CD4-positive, alpha-beta memory T cell (primary cell): ENCODE measurements at regions not wholly inside any gene's neighbourhood (a gene's known extent, or its start where the extent isn't known, plus 50 kb on each side); places are given as distances from the start of the nearest gene placed in this dataset.

Source experiments
- CTCF ChIA-PET: fragments of 350-600 bp; sonication (Branson Sonifier 250); formaldehyde crosslinking; loops from one replicate; lab custom pipeline; 2021; ENCODE audit warnings: inconsistent platforms; ENCODE audit not compliant: partially characterized antibody; lab: Charles Lee
- POLR2A ChIA-PET: fragments of 350-600 bp; sonication (Branson Sonifier 250); formaldehyde crosslinking; loops from one replicate; lab custom pipeline; 2021; ENCODE audit not compliant: partially characterized antibody; lab: Charles Lee
- DNase-seq, 5 donors: peaks; one replicate each; pipeline versions ENCODE4 v3.0.0 to v3.0.0-alpha.2; 2020 to 2022; ENCODE audit warnings: mixed read lengths in 1 of 5
- H3K27ac ChIP-seq: one replicate; pipeline ENCODE4 v1.7.0; 2013; ENCODE audit warnings: low read depth, low read length
- H3K27me3 ChIP-seq: 2 replicates; pipeline ENCODE4 v1.7.0; 2013; ENCODE audit warnings: mild to moderate bottlenecking, low read length, moderate library complexity; ENCODE audit not compliant: insufficient read depth
- H3K36me3 ChIP-seq: 2 replicates; pipeline ENCODE4 v1.7.0; 2013; ENCODE audit warnings: mild to moderate bottlenecking, low read length, moderate library complexity; ENCODE audit not compliant: insufficient read depth
- H3K4me1 ChIP-seq: 2 replicates; pipeline ENCODE4 v1.7.0; 2013; ENCODE audit warnings: mild to moderate bottlenecking, low read length, moderate library complexity; ENCODE audit not compliant: insufficient read depth
- H3K4me3 ChIP-seq, 2 donors: one replicate each; pipeline ENCODE4 v1.7.0; 2013; ENCODE audit warnings: low read length in 2 of 2, mild to moderate bottlenecking in 1 of 2
- H3K9me3 ChIP-seq, 2 donors: one replicate each; pipeline ENCODE4 v1.7.0; 2013; ENCODE audit warnings: low read length in 2 of 2, control low read depth in 1 of 2; ENCODE audit not compliant: control insufficient read depth in 1 of 2
- H3K27ac Mint-ChIP-seq, 7 donors: one replicate each; pipeline ENCODE4 v1.8.0; 2020 to 2021; ENCODE audit warnings: mixed read lengths in 7 of 7, mild to moderate bottlenecking in 6 of 7, inconsistent platforms in 3 of 7, moderate library complexity in 3 of 7
- H3K27me3 Mint-ChIP-seq, 2 donors: one replicate each; pipeline ENCODE4 v1.8.0; 2020 to 2021; ENCODE audit warnings: mixed read lengths in 2 of 2
- H3K36me3 Mint-ChIP-seq, 2 donors: one replicate each; pipeline ENCODE4 v1.8.0; 2020 to 2021; ENCODE audit warnings: mixed read lengths in 2 of 2, inconsistent platforms in 1 of 2, mild to moderate bottlenecking in 1 of 2
- H3K4me1 Mint-ChIP-seq, 4 donors: one replicate each; pipeline ENCODE4 v1.8.0; 2020 to 2021; ENCODE audit warnings: mixed read lengths in 4 of 4, mild to moderate bottlenecking in 1 of 4
- H3K4me3 Mint-ChIP-seq, 8 donors: one replicate each; pipeline ENCODE4 v1.8.0; 2020 to 2021; ENCODE audit warnings: mixed read lengths in 8 of 8, mild to moderate bottlenecking in 7 of 8, moderate library complexity in 6 of 8, inconsistent platforms in 3 of 8
- H3K9me3 Mint-ChIP-seq, 8 donors: one replicate each; pipeline ENCODE4 v1.8.0; 2020 to 2021; ENCODE audit warnings: mixed read lengths in 8 of 8, mild to moderate bottlenecking in 5 of 8, inconsistent platforms in 3 of 8, moderate library complexity in 1 of 8
- intact Hi-C: fragments of 100-400 bp; cut with micrococcal nuclease; formaldehyde crosslinking; loops from one replicate; pipeline ENCODE4 v1.15.1; 2023

DNA sequence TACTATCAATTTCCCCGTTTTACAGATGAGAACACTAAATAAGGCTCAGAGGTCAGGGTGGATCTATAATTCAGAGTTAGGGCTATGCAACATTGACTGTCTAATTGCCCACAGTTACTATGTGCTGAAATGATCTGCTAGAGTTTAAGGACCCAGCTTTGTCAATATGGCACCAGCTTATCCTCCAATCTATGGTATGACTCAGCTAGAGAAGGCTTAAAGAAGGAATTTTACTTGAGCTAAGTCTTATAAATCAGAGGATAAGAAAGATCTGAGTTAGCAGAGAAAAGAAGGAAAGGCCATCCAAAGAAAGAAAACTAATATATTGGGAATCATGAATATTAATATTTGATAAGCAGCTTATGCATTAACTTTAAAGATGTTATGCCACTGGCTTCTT is 78.1 kb downstream of the ASB9 start:
- intact Hi-C loops: no loop called here

DNA sequence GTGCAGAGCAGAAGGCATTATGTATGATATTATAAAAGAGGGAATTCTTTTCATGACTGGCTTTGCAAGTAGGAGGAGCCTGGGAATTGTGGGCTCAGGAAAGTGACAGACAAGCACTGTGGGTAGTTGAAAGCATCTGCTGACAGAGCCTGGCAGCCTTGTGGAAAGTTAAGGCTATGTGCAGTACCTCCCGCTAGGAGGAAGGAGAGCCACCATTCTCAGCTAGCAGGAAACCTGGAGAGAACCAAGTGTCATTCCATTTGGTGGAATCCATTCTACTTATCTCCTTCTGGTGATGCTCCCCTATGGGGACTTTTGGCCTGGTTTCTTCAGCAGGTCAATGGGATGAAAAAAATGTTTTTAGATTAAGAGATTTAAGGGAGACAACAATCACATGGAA is 81.8 kb downstream of the ASB9 start:
- H3K9me3 Mint-ChIP-seq: no peaks in the 10 kb centered on the region
- POLR2A ChIA-PET: no interaction called here
- no peak overlapping the region for H3K27ac ChIP-seq
- H3K4me3 ChIP-seq: no peak overlapping the region
- H3K4me1 Mint-ChIP-seq: no peaks in the 10 kb centered on the region
- intact Hi-C loops: no loop called here
- no peaks in the 10 kb centered on the region for H3K36me3 ChIP-seq
- no peak for DNase-seq
- H3K27me3 Mint-ChIP-seq: no peaks in the 10 kb centered on the region
- no peaks in the 10 kb centered on the region for H3K27me3 ChIP-seq
- no peaks in the 10 kb centered on the region for H3K36me3 Mint-ChIP-seq
- no peaks in the 10 kb centered on the region for H3K4me1 ChIP-seq
- H3K9me3 ChIP-seq: no peaks in the 10 kb centered on the region
- H3K27ac Mint-ChIP-seq: no peak overlapping the region
- H3K4me3 Mint-ChIP-seq: no peak overlapping the region
- CTCF ChIA-PET: no interaction called here

More for the DNA sequence above, 78.1 kb downstream of the ASB9 start:
- Histone ChIP-seq H3K9me3 (no peaks in the 10 kb centered on the region), H3K4me1 (no peaks in the 10 kb centered on the region), H3K4me3 (no peak overlapping the region), H3K36me3 (no peaks in the 10 kb centered on the region), H3K27me3 (no peaks in the 10 kb centered on the region), H3K27ac (no peak overlapping the region)
- Mint-ChIP-seq H3K4me1 (no peaks in the 10 kb centered on the region), H3K27ac (no peak overlapping the region), H3K36me3 (no peaks in the 10 kb centered on the region), H3K27me3 (no peaks in the 10 kb centered on the region), H3K9me3 (no peaks in the 10 kb centered on the region), H3K4me3 (no peak overlapping the region)
- CTCF ChIA-PET: no interaction called here
- POLR2A ChIA-PET: no interaction called here
- DNase-seq: no peak

DNA sequence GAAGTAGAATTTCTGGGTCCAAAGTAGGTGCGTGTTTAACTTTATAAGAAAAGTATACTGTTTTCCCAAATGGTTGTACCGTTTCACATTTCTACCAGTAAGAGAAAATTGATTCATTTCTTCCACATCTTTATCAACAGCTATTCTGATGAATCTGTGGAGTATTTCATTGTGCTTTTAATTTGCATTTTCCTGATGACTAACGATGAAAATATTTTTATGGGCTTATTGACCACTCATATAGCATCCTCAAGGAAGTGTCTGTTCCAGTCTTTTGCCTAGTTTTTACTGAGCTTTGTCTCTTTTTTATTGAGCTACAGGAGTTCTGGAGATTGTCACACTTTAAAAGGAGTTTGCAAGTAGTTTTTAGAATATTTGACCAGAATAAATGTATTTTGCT is 92.6 kb downstream of the ASB9 start:
- intact Hi-C loops: no loop called here
- Mint-ChIP-seq H3K9me3 (no peaks in the 10 kb centered on the region), H3K4me1 (no peaks in the 10 kb centered on the region), H3K36me3 (no peaks in the 10 kb centered on the region), H3K27ac (no peak overlapping the region), H3K27me3 (no peaks in the 10 kb centered on the region), H3K4me3 (no peak overlapping the region)
- ChIA-PET POLR2A (no interaction called here), CTCF (no interaction called here)
- H3K4me3 ChIP-seq: no peak overlapping the region
- DNase-seq: no peak
- H3K27me3 ChIP-seq: no peaks in the 10 kb centered on the region
- no peaks in the 10 kb centered on the region for H3K4me1 ChIP-seq
- no peaks in the 10 kb centered on the region for H3K9me3 ChIP-seq
- no peaks in the 10 kb centered on the region for H3K36me3 ChIP-seq
- no peak overlapping the region for H3K27ac ChIP-seq

DNA sequence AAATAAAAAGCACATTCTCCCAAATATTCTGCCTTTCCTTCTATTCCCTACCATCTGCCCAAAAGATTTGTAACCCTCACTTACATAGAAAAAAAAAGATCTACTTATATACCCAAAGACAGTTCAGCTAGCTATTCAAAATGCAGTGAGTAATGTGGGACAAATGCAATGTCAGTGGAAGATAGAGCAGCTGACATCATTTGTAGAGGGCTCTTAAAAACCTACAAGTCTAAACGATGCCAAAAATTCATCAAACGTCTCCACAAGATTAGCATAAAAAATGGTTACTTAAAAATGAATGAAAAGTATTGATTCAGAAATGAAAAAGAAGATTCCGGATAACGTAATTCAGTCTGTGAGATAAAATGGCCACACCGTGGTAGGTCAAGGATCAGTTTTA is 96.5 kb downstream of the ASB9 start:
- H3K27ac ChIP-seq: no peak overlapping the region
- intact Hi-C loops: no loop called here
- peaks cover 4 to 15% (median 8%) of the 10 kb centered on the region in 4 donors for H3K4me1 Mint-ChIP-seq

DNA sequence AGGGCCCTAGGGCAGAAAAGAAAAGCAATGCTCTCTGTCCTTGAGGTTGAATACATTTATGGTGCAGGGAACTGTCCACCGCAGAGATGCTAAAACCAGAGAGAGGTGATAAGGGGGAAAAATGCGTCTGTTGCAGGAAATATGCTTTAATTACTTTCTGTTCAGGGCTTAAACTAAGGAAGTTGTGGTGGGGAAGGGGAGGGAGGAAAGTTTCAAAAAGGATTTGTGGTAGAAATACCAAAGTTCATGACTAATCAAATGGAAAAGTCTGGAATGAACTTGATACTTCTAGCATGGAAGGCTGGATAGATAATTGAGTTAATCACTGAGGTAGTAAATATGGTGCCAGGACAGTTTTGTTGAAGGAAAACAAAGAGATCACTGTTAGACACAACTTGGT is 99.0 kb downstream of the ASB9 start:
- H3K27me3 Mint-ChIP-seq: no peaks in the 10 kb centered on the region
- Histone ChIP-seq H3K9me3 (no peaks in the 10 kb centered on the region), H3K27ac (no peak overlapping the region), H3K27me3 (no peaks in the 10 kb centered on the region), H3K4me3 (no peak overlapping the region), H3K4me1 (peaks cover 6% of the 10 kb centered on the region), H3K36me3 (no peaks in the 10 kb centered on the region)
- no peak for DNase-seq
- ChIA-PET CTCF (no interaction called here), POLR2A (no interaction called here)
- H3K9me3 Mint-ChIP-seq: peaks cover 0 to 3% (median 0%) of the 10 kb centered on the region in 8 donors
- intact Hi-C loops: no loop called here
- H3K4me1 Mint-ChIP-seq: peaks cover 6 to 19% (median 10%) of the 10 kb centered on the region in 4 donors
- peak overlapping the region in 1 of 7 donors; percentile 9 for H3K27ac Mint-ChIP-seq
- no peaks in the 10 kb centered on the region for H3K36me3 Mint-ChIP-seq
- peak overlapping the region in 1 of 8 donors; percentile 39 for H3K4me3 Mint-ChIP-seq

More for the DNA sequence above, 96.5 kb downstream of the ASB9 start:
- no peaks in the 10 kb centered on the region for H3K27me3 Mint-ChIP-seq
- no peak overlapping the region for H3K4me3 Mint-ChIP-seq
- POLR2A ChIA-PET: no interaction called here
- CTCF ChIA-PET: no interaction called here
- H3K9me3 Mint-ChIP-seq: no peaks in the 10 kb centered on the region
- Histone ChIP-seq H3K4me3 (no peak overlapping the region), H3K9me3 (no peaks in the 10 kb centered on the region), H3K36me3 (no peaks in the 10 kb centered on the region), H3K27me3 (no peaks in the 10 kb centered on the region), H3K4me1 (peaks cover 6% of the 10 kb centered on the region)
- H3K36me3 Mint-ChIP-seq: no peaks in the 10 kb centered on the region
- no peak for DNase-seq
- no peak overlapping the region for H3K27ac Mint-ChIP-seq

DNA sequence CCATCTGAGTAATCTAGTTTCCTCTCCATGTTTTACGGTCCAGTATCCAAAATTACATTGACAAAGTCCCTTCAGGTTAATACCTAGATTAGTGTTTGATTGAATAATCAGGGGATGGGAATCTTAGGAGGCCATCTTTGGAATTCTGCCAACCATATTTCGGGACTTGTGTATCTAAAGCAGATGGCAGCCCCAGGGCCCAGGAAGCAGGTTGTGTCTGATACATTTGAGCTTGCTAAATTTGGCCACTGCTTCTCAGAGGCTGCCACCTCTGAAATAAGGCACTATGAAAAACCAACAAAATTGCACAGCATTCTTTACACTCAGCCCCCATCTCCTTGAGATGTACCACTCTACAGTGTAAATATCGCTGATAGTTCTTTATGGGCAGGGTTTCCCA is 102.1 kb downstream of the ASB9 start:
- no peak overlapping the region for H3K27ac ChIP-seq
- Mint-ChIP-seq H3K4me1 (peaks cover 6 to 19% (median 10%) of the 10 kb centered on the region in 4 donors), H3K4me3 (no peak overlapping the region), H3K27ac (peak overlapping the region in 1 of 7 donors; percentile 9), H3K9me3 (peaks cover 0 to 3% (median 0%) of the 10 kb centered on the region in 8 donors), H3K36me3 (no peaks in the 10 kb centered on the region), H3K27me3 (no peaks in the 10 kb centered on the region)
- CTCF ChIA-PET: no interaction called here
- H3K36me3 ChIP-seq: no peaks in the 10 kb centered on the region
- H3K9me3 ChIP-seq: no peaks in the 10 kb centered on the region
- no peaks in the 10 kb centered on the region for H3K27me3 ChIP-seq
- H3K4me1 ChIP-seq: peaks cover 6% of the 10 kb centered on the region
- no peak overlapping the region for H3K4me3 ChIP-seq
- intact Hi-C loops: no loop called here
- DNase-seq: no peak
- POLR2A ChIA-PET: no interaction called here

DNA sequence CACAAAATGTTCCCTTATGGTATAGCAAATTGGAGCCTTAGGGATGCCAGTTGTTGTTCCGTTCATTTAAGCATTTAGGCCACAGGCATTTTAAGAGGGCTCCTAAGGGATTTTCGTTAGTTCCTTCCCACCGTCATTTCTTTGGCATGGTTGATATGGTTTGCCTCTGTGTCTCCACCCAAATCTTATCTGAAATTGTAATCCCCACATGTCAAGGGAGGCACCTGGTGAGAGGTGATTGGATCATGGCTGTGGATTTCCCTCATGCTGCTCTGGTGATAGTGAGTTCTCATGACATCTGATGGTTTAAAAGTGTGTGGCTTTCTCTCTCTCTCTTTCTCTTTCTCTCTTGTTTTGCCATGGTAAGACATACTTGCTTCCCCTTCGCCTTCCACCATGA is 104.1 kb downstream of the ASB9 start:
- Mint-ChIP-seq H3K4me3 (no peak overlapping the region), H3K36me3 (no peaks in the 10 kb centered on the region), H3K27me3 (no peaks in the 10 kb centered on the region), H3K4me1 (peaks cover 10 to 26% (median 15%) of the 10 kb centered on the region in 4 donors), H3K9me3 (peaks cover 0 to 3% (median 0%) of the 10 kb centered on the region in 8 donors), H3K27ac (peak overlapping the region in 3 of 7 donors; percentile 7 to 69 (median 31))
- Histone ChIP-seq H3K9me3 (no peaks in the 10 kb centered on the region), H3K27ac (no peak overlapping the region), H3K27me3 (no peaks in the 10 kb centered on the region), H3K36me3 (no peaks in the 10 kb centered on the region), H3K4me3 (no peak overlapping the region), H3K4me1 (peaks cover 12% of the 10 kb centered on the region)
- DNase-seq: no peak
- ChIA-PET POLR2A (interaction anchor here (1.4 kb wide), 1 partner anchor 8 kb away, joined by 3 read pairs; no protein-coding TSS in a partner anchor), CTCF (no interaction called here)
- intact Hi-C loops: no loop called here

DNA sequence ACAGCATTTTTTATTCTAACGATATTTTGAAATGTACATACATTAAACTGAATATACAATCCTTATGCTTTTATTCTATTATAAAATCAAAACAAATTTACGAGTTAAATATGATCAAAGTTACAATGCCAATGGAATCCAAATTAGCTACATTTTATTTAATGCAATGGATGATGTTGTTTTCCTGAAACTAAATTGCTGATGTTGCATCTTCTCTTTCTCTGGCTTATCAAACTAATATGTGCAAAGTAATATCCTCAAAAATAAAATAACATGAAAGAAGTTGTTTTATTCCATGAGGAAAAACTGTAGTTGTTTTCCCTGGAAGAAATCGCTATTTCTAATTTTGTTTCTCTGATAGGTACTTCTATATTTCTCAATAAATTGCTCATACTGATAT is 106.8 kb downstream of the ASB9 start:
- DNase-seq: no peak
- ChIA-PET POLR2A (no interaction called here), CTCF (interaction anchor here (1.2 kb wide), 1 partner anchor 19 kb away, joined by 5 read pairs; no protein-coding TSS in a partner anchor)
- no peak overlapping the region for H3K4me3 ChIP-seq
- Mint-ChIP-seq H3K36me3 (no peaks in the 10 kb centered on the region), H3K27ac (peak overlapping the region in 1 of 7 donors; percentile 10), H3K4me1 (peaks cover 18 to 39% (median 25%) of the 10 kb centered on the region in 4 donors), H3K9me3 (peaks cover 0 to 3% (median 0%) of the 10 kb centered on the region in 8 donors), H3K4me3 (no peak overlapping the region), H3K27me3 (no peaks in the 10 kb centered on the region)
- H3K27me3 ChIP-seq: no peaks in the 10 kb centered on the region
- no peak overlapping the region for H3K27ac ChIP-seq
- H3K4me1 ChIP-seq: peaks cover 17% of the 10 kb centered on the region
- intact Hi-C loops: no loop called here
- H3K9me3 ChIP-seq: no peaks in the 10 kb centered on the region
- no peaks in the 10 kb centered on the region for H3K36me3 ChIP-seq
